BLaER1 (cell line): ENCODE measurements at regions not wholly inside any gene's neighbourhood (a gene's known extent, or its start where the extent isn't known, plus 50 kb on each side); places are given as distances from the start of the nearest gene placed in this dataset.
"Not testable (repeated sequence)": the region's sequence is repeated elsewhere in the genome, so short reads cannot be mapped to it uniquely, and the experiment has no call there.

Source experiments
- H3K27ac ChIP-seq: shearing (Covaris generic); formaldehyde crosslinking; 2 replicates; pipeline ENCODE4 v1.8.1; 2022
- H3K27me3 ChIP-seq: shearing (Covaris generic); formaldehyde crosslinking; 2 replicates; pipeline ENCODE4 v1.8.1; 2022
- H3K36me3 ChIP-seq: shearing (Covaris generic); formaldehyde crosslinking; 2 replicates; pipeline ENCODE4 v1.8.1; 2022
- H3K4me1 ChIP-seq: shearing (Covaris generic); formaldehyde crosslinking; 2 replicates; pipeline ENCODE4 v1.8.1; 2022
- H3K4me2 ChIP-seq: shearing (Covaris generic); formaldehyde crosslinking; 2 replicates; pipeline ENCODE4 v1.8.1; 2022
- H3K4me3 ChIP-seq: shearing (Covaris generic); formaldehyde crosslinking; 2 replicates; pipeline ENCODE4 v1.8.1; 2022
- H3K9ac ChIP-seq: shearing (Covaris generic); formaldehyde crosslinking; 2 replicates; pipeline ENCODE4 v1.8.1; 2022
- H3K9me3 ChIP-seq: shearing (Covaris generic); formaldehyde crosslinking; 2 replicates; pipeline ENCODE4 v1.8.1; 2022
- H4K20me1 ChIP-seq: shearing (Covaris generic); formaldehyde crosslinking; 2 replicates; pipeline ENCODE4 v1.8.1; 2022
- Cebpa-rat ChIP-seq: shearing (Covaris generic); IDR thresholded peaks from 2 replicates; pipeline ENCODE4 v1.8.1; 2022

GRCh38 chr7:106357675-106358074 is 72.9 kb upstream of the NAMPT start:
- no peak for TF ChIP-seq Cebpa-rat

DNA sequence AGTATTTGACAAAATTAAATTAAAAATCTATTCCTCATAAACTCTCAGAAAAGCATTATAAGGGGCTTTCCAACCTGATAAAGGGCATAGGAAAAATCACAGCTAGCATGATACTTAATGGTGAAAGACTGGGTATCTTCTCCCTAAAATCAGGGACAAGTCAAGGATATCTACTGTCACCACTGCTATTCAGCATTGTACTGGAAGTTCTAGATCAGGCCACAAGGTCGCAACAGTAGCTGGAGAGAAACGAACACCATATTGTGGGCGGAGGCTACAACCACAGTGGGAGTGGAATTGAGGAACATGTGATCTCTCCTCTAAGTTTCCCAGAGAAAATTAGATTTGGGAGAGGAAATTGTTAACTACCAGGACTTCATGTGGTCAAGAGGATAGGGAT is 70.0 kb upstream of the NAMPT start:
- no peak for TF ChIP-seq Cebpa-rat
- no peaks in the 10 kb centered on the region for H4K20me1 ChIP-seq
- H3K4me2 ChIP-seq = no peak overlapping the region
- no peak overlapping the region for H3K9ac ChIP-seq
- H3K9me3 ChIP-seq = peaks cover 5% of the 10 kb centered on the region
- H3K27me3 ChIP-seq = no peaks in the 10 kb centered on the region
- no peaks in the 10 kb centered on the region for H3K36me3 ChIP-seq
- H3K4me3 ChIP-seq = no peak overlapping the region
- H3K27ac ChIP-seq = no peak overlapping the region
- no peaks in the 10 kb centered on the region for H3K4me1 ChIP-seq

More at GRCh38 chr7:106357675-106358074, 72.9 kb upstream of the NAMPT start:
- Histone ChIP-seq H3K9me3 (0 out of 2 replicates have a peak, but pooled peaks cover 4% of the 10 kb centered on the region), H4K20me1 (no peaks in the 10 kb centered on the region), H3K27me3 (no peaks in the 10 kb centered on the region), H3K9ac (no peak overlapping the region), H3K27ac (no peak overlapping the region), H3K4me2 (no peak overlapping the region), H3K4me3 (no peak overlapping the region), H3K36me3 (no peaks in the 10 kb centered on the region), H3K4me1 (no peaks in the 10 kb centered on the region)

DNA sequence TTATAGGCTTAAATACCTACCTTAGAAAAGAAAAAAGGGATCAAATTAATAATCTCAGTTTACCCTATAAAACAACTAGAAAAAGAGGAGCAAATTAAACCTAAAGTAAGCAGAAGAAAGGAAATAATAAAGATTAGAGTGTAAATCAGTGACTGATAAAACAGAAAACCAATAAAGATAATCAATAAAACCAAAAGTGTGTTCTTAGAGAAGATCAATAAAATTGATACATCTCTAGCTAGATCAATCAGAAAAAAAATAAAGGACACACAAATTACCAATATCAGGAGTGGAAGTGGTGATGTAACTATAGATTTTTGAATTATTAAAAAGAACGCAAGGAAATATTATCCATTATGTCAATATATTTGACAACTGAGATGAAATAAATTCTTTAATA is 69.2 kb upstream of the NAMPT start:
- no peak overlapping the region for H3K9ac ChIP-seq
- peaks cover 11% of the 10 kb centered on the region for H3K9me3 ChIP-seq
- no peak overlapping the region for H3K4me3 ChIP-seq
- no peak for TF ChIP-seq Cebpa-rat
- no peaks in the 10 kb centered on the region for H3K4me1 ChIP-seq
- H3K27me3 ChIP-seq = no peaks in the 10 kb centered on the region
- H4K20me1 ChIP-seq = no peaks in the 10 kb centered on the region
- no peaks in the 10 kb centered on the region for H3K36me3 ChIP-seq
- no peak overlapping the region for H3K27ac ChIP-seq
- H3K4me2 ChIP-seq = no peak overlapping the region

- TF ChIP-seq Cebpa-rat = no peak
- H3K9me3 ChIP-seq = peaks cover 12% of the 10 kb centered on the region
- no peak overlapping the region for H3K4me2 ChIP-seq
- H3K9ac ChIP-seq = no peak overlapping the region
- H4K20me1 ChIP-seq = no peaks in the 10 kb centered on the region
- no peak overlapping the region for H3K27ac ChIP-seq
- H3K27me3 ChIP-seq = no peaks in the 10 kb centered on the region
- no peak overlapping the region for H3K4me3 ChIP-seq
- H3K36me3 ChIP-seq = no peaks in the 10 kb centered on the region
- peaks cover 11% of the 10 kb centered on the region for H3K4me1 ChIP-seq
These were observed 63.4 kb upstream of the NAMPT start for GRCh38 chr7:106348231-106348630.

- H4K20me1 ChIP-seq = no peaks in the 10 kb centered on the region
- no peak overlapping the region for H3K4me3 ChIP-seq
- H3K9ac ChIP-seq = no peak overlapping the region
- no peak overlapping the region for H3K4me2 ChIP-seq
- H3K4me1 ChIP-seq = peaks cover 11% of the 10 kb centered on the region
- no peak overlapping the region for H3K27ac ChIP-seq
- H3K9me3 ChIP-seq = peaks cover 21% of the 10 kb centered on the region
- H3K36me3 ChIP-seq = no peaks in the 10 kb centered on the region
- TF ChIP-seq Cebpa-rat = no peak
- no peaks in the 10 kb centered on the region for H3K27me3 ChIP-seq
These were observed 62.5 kb upstream of the NAMPT start for GRCh38 chr7:106347229-106347833.

DNA sequence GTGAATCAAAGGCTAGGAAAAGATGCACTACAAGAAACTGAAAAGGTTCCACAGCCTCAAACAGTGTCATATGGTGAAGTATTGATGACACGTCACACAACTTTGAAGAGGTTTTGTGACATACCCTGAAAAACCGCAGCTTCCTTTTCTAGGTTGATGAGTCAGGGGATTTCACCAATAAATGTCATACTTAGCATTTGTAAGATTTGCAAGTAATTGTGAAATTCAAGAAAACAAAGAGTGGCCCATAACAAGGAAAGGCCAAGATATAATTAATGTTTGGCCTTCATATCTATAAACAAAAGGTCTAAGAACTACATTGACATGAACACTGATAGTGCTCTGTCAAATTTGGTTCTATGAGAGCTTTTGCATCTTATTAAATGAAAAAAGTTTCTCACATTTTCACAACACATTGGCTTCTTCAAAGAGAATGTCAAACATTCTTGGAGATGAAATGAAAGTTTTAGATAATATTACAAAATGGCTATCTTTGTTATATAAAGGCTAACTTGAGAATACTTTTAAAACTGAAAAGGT is 62.0 kb upstream of the NAMPT start:
- no peak for TF ChIP-seq Cebpa-rat
- H3K4me2 ChIP-seq = peak overlapping the region; percentile 49
- no peaks in the 10 kb centered on the region for H3K36me3 ChIP-seq
- no peak overlapping the region for H3K27ac ChIP-seq
- no peaks in the 10 kb centered on the region for H4K20me1 ChIP-seq
- no peaks in the 10 kb centered on the region for H3K27me3 ChIP-seq
- H3K4me3 ChIP-seq = no peak overlapping the region
- peaks cover 27% of the 10 kb centered on the region for H3K9me3 ChIP-seq
- no peak overlapping the region for H3K9ac ChIP-seq
- peaks cover 11% of the 10 kb centered on the region for H3K4me1 ChIP-seq

- no peaks in the 10 kb centered on the region for H4K20me1 ChIP-seq
- TF ChIP-seq Cebpa-rat = no peak
- no peaks in the 10 kb centered on the region for H3K36me3 ChIP-seq
- peaks cover 32% of the 10 kb centered on the region for H3K9me3 ChIP-seq
- peak overlapping the region; percentile 49 for H3K4me2 ChIP-seq
- no peak overlapping the region for H3K9ac ChIP-seq
- H3K4me3 ChIP-seq = no peak overlapping the region
- H3K27ac ChIP-seq = no peak overlapping the region
- H3K4me1 ChIP-seq = peaks cover 11% of the 10 kb centered on the region
- H3K27me3 ChIP-seq = no peaks in the 10 kb centered on the region
These were observed 61.4 kb upstream of the NAMPT start for GRCh38 chr7:106346167-106346677.

- no peak for TF ChIP-seq Cebpa-rat
- H3K4me2 ChIP-seq = peak overlapping the region; percentile 49
- H3K9ac ChIP-seq = no peak overlapping the region
- peaks cover 11% of the 10 kb centered on the region for H3K4me1 ChIP-seq
- H4K20me1 ChIP-seq = no peaks in the 10 kb centered on the region
- H3K4me3 ChIP-seq = no peak overlapping the region
- H3K9me3 ChIP-seq = peaks cover 38% of the 10 kb centered on the region
- no peak overlapping the region for H3K27ac ChIP-seq
- H3K27me3 ChIP-seq = no peaks in the 10 kb centered on the region
- no peaks in the 10 kb centered on the region for H3K36me3 ChIP-seq
These were observed 60.8 kb upstream of the NAMPT start for GRCh38 chr7:106345421-106346166.

DNA sequence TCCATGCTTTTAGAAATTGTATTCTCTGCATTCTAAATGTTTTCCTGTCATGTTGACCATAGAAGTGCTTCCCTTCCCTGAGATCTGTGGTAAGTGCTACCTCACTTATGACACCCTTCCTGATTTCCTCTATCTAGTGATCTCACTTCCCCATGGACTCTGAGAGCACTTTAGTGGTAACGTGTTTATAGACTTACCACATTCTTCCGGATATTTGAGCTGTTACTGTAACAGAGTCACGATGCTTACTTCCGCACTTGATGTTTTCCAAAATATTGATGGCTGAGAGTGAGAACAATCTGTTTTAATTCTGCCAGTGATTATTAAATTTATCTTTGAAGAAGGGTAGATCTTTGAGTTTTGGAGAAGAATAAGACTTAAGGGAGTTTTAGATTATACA is 60.1 kb upstream of the NAMPT start:
- Histone ChIP-seq H3K9me3 (peaks cover 41% of the 10 kb centered on the region), H4K20me1 (no peaks in the 10 kb centered on the region), H3K36me3 (no peaks in the 10 kb centered on the region), H3K4me3 (no peak overlapping the region), H3K4me2 (no peak overlapping the region), H3K9ac (no peak overlapping the region), H3K27me3 (no peaks in the 10 kb centered on the region), H3K4me1 (peaks cover 11% of the 10 kb centered on the region), H3K27ac (no peak overlapping the region)
- TF ChIP-seq Cebpa-rat = no peak

GRCh38 chr7:106344211-106344610 is 59.4 kb upstream of the NAMPT start:
- H3K9ac ChIP-seq = no peak overlapping the region
- H3K4me3 ChIP-seq = no peak overlapping the region
- H3K9me3 ChIP-seq = peaks cover 37% of the 10 kb centered on the region
- H3K27ac ChIP-seq = no peak overlapping the region
- no peaks in the 10 kb centered on the region for H3K27me3 ChIP-seq
- peaks cover 11% of the 10 kb centered on the region for H3K4me1 ChIP-seq
- H3K4me2 ChIP-seq = no peak overlapping the region
- TF ChIP-seq Cebpa-rat = no peak
- no peaks in the 10 kb centered on the region for H3K36me3 ChIP-seq
- H4K20me1 ChIP-seq = no peaks in the 10 kb centered on the region

GRCh38 chr7:106342049-106342448 is 57.3 kb upstream of the NAMPT start:
- Histone ChIP-seq H3K9me3 (peaks cover 37% of the 10 kb centered on the region), H3K4me1 (peaks cover 11% of the 10 kb centered on the region)
- H3K36me3 ChIP-seq, H3K4me2 ChIP-seq, H3K27ac ChIP-seq, H4K20me1 ChIP-seq, H3K4me3 ChIP-seq, H3K27me3 ChIP-seq, H3K9ac ChIP-seq: not testable (repeated sequence)

DNA sequence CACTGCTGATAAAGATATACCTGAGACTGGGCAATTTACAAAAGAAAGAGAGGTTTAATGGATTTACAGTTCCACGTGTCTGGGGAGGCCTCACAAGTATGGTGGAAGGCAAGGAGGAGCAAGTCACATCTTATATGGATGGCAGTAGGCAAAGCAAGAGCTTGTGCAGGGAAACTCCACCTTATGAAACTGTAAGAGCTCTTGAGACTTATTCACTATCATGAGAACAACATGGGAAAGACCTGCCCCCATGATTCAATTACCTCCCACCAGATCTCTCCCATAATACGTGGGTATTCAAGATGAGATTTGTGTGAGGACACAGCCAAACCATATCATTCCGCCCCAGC is 55.4 kb upstream of the NAMPT start:
- not testable (repeated sequence) for H4K20me1 ChIP-seq, H3K4me1 ChIP-seq, H3K4me3 ChIP-seq, H3K27me3 ChIP-seq, H3K27ac ChIP-seq, H3K36me3 ChIP-seq, H3K4me2 ChIP-seq, H3K9ac ChIP-seq
- peaks cover 37% of the 10 kb centered on the region for H3K9me3 ChIP-seq
